A673 (cell line): ENCODE measurements at regions not wholly inside any gene's neighbourhood (a gene's known extent, or its start where the extent isn't known, plus 50 kb on each side); places are given as distances from the start of the nearest gene placed in this dataset.

ENCODE experiments used
- CTCF ChIP-seq: fragments of 300-800, 200-600 bp; sonication (generic); conservative IDR thresholded peaks from 2 replicates; pipeline ENCODE4 v1.5.1; 2017; ENCODE audit warnings: low read depth, mild to moderate bottlenecking, antibody characterized with exemption, low read length, moderate library complexity, mixed read lengths
- EZH2 ChIP-seq: fragments of 200-600 bp; sonication (generic); IDR thresholded peaks from 2 replicates; pipeline ENCODE4 v1.6.1; 2017; ENCODE audit warnings: borderline replicate concordance, low read depth, mild to moderate bottlenecking, mixed read lengths, antibody characterized with exemption, low read length; ENCODE audit not compliant: poor library complexity, severe bottlenecking

GRCh38 chr16:14372471-14372870 lies 257.6 kb downstream of the PARN start:
- TF ChIP-seq CTCF (no peak), EZH2 (no peak)
